GM19395 (cell line): ENCODE measurements at regions not wholly inside any gene's neighbourhood (a gene's known extent, or its start where the extent isn't known, plus 50 kb on each side); places are given as distances from the start of the nearest gene placed in this dataset.
"Not testable (repeated sequence)": the region's sequence is repeated elsewhere in the genome, so short reads cannot be mapped to it uniquely, and the experiment has no call there.

Experiments used
- ATAC-seq: cut with Tn5 transposase; IDR thresholded peaks from one replicate; pipeline ENCODE4 v1.9.1; 2021; ENCODE audit warnings: mild to moderate bottlenecking, moderate library complexity; ENCODE audit not compliant: unreplicated experiment

DNA sequence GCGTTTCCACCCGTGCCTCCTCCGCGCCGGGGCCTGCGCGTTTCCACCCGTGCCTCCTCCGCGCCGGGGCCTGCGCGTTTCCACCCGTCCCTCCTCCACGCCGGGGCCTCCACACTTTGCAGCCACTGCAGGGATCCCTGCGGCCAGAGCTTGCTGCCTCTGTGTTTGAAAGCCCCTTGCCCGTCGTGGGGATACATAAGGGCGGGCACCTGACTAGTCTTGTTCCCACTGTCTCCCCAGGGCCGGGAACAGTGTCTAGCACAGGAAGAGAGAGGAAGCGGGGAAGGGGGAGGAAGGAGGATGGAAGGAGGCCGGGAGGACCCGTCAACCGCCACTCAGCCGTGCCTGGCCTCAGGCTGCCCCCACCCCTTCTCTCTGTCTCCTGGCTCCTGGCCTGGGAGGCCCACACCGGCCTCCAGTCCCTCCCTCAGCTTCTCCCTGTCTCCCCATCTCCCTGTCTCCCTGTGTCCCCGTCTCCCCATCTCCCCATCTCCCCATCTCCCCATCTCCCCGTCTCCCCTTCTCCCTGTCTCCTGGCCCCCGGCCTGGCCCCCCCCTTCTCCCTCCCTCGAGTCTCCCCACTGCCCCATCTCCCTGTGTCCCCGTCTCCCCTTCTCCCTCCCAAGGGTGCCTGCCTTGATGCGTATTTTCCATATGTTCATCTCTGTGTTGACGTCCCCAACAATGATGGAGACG, 155.6 kb upstream of the ZNF469 start:
- ATAC-seq = not testable (repeated sequence)

DNA sequence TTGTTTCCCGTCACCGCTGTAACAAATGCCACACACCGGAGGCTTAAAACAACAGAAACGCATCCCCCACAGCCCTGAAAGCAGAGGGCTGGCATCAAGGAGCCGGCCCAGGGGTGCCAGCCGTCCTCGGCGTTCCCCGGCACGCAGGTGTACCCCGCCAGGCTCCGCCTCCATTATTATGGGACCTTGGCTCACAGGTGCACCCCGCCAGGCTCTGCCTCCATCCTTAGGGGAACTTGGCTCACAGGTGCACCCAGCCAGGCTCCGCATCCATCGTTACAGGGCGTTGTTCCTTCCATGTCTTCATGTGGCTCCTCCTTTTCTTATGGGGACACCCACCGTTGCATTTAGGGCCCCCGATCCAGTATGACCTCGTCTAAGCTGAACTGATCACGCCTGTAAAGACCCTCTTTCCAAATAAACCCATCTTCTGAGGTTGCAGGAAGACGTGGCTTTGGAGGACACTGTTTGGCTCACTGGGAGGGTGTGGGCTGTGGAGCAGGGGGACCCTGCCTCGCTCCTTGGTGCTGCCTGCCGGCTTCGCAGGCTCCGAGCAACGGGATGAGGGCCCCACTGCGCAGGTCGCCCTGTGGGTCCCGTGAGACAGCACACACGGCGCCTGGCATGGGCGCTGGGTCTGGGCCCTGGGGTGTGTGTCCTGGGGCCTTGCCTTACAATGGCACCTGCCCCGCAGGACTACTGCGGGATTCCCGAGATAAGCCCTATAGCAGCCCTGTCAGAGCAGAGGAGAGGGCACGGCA, 154.9 kb upstream of the ZNF469 start:
- ATAC-seq = not testable (repeated sequence)

DNA sequence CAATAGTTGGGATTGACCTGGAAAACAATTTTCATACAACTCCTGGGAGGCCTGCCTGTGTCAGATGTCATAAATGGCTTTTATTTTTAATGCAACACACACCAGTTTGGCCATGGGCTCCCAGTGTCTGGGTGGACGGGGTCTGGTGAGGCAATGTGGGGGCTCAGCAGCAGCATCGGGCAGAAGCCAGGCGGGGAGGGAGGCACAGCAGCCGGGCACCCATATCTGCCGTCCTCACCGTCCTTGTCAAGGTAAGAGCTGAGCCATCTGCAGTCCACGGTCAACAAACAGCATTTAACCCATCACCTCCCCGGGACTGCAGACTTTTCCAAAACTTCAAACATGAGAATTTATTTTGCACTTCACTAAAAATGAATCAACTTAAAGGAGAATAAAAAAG, 154.0 kb upstream of the ZNF469 start:
- not testable (repeated sequence) for ATAC-seq

DNA sequence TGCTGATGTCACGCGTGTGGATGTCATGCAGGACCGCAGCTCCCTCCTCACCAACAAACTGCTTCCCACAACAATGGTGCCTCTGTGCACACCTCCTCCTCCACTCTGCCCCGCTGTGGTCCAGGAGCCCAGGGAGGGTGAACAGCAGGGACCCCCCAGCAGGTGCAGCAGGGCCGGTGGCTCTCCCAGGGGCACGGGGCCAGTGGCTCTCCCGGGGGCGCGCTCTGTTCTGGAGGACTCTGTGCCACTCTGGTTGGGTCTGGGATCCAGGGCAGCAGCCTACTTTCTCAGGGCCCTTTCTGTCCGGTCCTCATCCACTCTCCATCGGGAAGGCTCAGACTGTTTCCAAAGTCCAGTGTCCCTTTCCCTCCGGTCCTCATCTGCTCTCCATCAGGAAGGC, 153.0 kb upstream of the ZNF469 start:
- not testable (repeated sequence) for ATAC-seq

DNA sequence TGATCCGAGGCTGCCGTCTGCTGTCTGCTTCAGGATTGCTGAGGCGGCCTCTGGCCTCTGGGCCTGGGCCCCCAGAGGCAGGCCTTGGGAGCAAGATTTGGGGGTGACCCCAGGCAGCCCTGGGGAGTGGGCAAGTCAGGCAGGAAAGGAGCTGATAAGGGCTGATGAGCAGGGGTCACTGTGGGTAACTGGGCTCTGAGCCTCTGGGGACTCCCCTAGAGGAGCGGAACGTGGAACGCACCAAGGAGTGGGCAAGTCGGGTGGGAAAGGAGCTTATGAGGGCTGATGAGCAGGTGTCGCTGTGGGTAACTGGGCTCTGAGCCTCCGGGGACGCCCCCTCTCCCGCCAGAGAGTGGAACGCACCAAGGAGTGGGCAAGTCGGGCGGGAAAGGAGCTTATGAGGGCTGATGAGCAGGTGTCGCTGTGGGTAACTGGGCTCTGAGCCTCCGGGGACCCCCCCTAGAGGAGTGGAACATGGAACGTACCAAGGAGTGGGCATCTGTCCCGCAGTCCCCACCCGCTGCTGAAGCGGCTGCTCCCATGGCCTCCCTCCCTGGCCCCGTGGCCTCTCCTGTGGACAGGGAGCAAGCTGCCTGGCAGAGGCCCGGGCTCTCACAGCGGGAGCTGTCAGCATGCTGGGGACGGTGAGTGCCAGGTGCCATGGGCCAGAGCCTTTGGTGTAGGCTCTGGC, 152.3 kb upstream of the ZNF469 start:
- ATAC-seq = not testable (repeated sequence)

DNA sequence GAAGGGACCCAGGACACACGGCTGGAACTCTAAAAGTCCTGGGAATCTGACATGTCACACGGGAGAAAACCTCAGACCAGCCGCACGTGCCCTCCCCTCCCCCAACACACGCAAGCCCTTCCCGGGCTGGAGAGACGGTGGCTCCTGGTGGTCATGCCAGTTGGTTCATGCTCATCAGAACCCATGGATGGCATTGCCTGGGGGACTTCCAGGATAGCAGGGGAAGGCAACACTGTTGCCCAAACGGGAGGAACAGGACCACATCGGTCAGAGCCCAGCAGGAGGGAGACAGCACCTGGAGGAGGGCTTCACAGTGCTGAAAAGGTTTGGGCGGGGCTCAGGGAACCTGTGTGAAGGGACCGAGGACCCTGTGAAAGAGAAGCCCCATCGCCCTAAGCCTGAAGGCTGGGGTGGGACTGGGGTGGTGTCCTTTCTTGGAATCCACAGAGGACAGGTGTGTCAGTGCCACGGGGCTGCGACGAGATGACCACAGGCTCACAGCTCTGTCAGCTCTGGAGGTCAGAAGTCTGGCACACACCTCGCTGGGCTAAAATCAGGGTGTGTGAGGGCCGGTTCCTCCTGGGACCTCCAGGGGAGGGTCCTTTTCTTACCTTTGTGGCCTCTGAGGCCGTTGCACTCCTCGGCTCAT, 151.7 kb upstream of the ZNF469 start:
- ATAC-seq = not testable (repeated sequence)

DNA sequence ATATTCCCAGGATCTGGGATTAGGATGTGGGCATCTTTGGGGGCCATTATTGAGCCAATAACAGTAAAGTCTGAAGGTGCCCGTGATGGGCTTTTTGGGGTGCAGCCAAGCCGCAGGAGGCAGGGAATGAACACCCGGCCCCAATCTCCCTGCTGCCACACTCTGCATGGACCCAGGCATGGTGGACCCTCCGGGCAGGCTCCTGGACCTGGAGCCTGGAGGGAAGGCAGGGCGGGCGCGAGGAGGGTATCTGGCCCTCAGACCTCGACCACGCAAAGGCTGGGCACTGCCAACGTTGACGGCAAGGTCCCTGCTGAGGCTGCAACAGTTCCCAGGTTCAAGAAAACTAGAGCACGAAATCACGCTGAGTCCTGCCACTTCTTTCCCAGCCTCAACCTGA, 150.9 kb upstream of the ZNF469 start:
- not testable (repeated sequence) for ATAC-seq

DNA sequence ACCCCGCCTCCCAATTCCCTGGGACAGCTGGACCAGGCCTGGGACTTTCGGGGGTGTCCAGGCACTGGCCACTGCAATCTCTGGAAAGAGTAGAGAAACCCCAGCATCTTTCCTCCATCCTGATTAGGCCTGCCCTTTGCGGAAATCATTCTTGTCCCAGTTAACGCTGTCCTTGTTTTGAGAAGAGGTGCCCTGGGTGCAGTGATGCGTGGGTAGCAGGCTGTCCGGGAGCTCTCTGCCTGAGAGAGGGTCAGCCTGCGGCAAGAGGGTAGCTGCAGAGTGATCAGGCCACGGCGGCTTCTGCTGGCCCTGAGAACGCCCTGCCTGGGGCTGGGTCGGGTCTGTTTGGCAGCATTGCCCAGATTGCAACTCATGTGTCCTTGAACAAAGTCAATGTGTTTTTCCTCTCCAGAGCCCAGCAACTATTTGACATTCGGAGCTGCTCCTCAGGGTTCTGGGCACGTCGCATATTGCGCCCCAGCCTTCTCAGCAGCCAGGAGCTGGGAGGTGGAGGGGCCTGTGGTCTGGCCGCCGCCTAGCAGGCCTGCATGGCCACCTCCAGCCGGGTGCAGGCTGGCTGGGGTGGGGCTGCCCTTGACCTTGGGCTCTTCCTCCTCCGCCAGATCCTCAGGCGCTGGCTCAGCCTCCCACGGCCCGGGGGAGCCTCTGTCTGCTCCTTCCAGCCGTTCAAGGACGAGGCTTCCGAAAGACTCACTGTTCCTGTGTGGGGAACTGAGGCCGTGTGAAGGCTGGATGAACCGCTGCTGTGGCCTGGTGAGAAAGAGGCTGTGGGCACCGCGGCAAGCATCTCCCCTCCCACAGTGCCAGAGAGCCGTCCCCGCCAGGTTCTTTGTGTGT, 150.1 kb upstream of the ZNF469 start:
- not testable (repeated sequence) for ATAC-seq

DNA sequence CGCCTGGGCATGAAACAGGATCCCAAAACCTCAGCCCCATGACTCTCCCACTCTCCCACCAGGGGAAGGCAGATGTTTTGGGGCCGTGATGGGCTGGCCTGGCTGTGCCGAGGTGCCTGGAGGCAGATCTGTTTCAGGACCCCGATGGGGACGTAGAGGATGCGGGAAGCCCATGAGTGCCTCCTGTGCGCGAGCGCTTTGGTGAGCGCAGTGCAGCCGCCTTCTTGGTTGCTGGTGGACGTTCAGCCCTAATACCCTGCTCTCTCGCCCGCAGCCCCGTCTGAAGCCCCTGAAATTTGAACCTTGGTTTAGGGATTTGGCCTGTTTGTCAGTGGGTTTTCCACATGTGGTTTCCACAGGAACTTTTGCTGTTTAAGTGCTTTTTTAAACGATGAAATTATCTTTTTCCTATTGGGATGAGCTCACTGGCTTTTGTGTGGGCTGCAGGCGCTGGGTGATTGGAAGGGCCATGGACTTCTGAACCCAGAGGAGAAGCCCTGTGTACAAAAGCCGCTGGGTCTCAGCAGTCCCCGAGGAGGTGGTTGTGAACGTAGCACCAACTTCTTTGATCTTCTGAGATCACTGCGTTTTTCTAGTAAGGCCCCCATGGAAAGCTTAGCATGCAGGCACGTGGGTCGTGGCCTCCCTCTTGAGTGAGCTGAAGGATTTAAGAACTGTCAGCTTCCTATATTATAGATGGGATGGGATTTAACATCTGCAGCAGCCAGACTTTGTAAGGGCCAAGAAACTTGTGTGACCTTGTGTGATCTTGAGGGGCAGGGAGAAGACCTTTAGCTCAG, 148.9 kb upstream of the ZNF469 start:
- ATAC-seq = not testable (repeated sequence)

DNA sequence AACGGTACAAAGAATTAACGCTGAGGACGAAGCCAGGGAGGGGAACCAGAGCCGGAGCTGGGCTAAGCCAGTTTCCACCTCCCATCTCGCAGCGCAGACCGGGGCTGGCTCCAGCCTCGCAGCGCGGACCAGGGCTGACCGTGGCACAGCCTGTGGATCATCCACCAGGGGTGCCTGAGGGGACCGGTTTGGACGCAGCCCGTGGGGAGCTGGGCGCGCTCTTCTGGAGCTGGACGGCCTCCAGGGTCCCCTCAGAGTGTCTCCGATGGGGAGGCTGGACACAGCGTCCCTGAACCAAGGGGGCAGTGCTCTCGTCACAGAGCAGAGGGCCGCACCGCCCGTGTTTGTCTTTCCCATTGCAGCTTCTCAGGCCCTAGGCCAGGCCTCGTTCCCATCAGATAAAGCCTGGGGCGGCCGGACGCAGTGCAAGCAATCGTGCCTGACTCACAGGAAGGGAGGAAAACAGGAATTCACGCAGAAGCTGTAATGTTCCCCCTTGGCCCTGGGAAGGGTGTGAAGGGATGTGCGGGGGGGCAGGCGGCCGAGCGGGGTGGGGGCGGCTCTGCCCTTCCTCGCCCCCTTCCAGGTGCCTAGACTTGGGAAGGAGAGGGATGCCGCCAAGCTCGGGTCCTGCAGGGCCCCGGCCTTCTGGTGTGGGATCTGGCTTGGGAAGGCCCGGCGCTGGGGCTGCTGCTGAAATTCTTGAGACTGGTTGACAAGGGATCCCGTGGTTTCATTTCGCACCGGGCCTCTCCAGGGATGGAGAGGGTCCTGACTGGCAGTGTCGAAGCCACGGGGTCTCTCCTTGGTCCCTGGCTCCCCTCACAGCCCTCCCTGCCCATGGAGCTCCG, 148.1 kb upstream of the ZNF469 start:
- not testable (repeated sequence) for ATAC-seq

DNA sequence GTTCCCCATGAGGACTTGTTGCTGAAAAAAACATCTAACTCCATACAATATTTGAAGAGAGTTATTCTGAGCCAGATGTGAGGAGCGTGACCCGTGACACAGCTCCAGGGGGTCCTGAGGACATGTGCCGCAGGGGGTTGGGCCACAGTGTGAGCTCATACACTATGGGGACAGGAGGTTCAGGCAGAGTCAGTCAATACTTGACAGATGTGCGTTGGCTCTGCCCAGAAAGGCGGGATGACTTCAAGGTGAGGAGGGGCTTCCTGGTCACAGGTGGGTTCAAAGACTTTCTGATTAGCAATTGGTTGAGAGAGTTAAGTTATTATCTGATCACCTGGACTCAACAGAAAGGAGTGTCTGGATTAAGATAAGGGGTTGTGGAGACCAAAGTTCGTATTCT, 147.1 kb upstream of the ZNF469 start:
- ATAC-seq = not testable (repeated sequence)

DNA sequence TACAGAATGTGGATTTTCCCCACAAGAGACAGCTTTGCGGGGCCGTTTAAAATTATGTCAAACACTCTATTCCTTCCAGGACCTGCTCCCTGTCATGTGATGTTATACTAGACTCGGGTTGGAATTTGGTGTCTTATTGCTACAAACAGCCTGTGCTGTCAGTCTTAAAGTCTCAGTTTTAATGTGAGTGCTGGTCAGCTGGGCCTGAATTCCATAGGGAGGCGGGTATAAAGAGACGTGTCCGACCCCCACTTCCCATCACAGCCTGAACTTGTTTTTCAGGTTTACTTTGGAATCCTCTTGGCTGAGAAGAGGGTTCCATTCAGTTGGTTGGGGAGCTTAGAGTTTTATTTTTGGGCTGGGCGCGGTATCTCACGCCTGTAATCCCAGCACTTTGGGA, 146.5 kb upstream of the ZNF469 start:
- ATAC-seq = not testable (repeated sequence)

DNA sequence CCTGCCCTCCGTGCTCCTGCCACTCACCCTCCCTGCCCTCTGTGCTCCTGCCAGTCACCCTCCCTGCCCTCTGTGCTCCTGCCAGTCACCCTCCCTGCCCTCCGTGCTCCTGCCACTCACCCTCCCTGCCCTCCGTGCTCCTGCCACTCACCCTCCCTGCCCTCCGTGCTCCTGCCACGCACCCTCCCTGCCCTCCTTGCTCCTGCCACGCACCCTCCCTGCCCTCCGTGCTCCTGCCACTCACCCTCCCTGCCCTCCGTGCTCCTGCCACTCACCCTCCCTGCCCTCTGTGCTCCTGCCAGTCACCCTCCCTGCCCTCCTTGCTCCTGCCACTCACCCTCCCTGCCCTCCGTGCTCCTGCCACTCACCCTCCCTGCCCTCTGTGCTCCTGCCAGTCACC, 145.4 kb upstream of the ZNF469 start:
- not testable (repeated sequence) for ATAC-seq

DNA sequence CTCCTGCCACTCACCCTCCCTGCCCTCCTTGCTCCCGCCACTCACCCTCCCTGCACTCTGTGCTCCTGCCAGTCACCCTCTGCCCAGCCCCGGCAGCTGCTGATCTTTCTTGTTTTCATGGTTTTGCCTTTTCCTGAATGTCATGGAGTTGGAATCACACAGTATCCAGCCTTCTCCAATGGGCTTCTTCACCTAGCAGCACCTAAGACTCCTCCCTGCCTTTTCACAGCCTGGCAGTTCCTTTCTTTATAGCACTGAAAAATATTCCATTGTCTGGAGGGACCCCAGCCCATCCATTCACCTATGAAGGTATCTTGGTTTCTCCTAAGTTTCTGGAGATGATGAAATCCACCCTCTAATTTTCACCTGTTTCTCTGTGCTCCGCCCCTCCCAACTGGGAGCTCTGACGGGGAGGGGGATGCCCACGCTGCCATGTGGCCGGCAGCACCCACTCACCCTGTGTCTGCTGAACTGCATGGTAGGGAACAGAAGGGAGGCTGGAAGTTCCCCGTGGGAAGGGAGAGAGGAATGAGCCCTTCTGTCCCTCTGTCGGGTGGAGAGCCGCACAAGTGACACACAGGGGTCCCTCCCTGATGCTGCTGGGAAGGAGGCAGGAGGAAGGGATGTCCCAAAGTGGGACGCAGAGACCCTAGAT, 144.9 kb upstream of the ZNF469 start:
- not testable (repeated sequence) for ATAC-seq

DNA sequence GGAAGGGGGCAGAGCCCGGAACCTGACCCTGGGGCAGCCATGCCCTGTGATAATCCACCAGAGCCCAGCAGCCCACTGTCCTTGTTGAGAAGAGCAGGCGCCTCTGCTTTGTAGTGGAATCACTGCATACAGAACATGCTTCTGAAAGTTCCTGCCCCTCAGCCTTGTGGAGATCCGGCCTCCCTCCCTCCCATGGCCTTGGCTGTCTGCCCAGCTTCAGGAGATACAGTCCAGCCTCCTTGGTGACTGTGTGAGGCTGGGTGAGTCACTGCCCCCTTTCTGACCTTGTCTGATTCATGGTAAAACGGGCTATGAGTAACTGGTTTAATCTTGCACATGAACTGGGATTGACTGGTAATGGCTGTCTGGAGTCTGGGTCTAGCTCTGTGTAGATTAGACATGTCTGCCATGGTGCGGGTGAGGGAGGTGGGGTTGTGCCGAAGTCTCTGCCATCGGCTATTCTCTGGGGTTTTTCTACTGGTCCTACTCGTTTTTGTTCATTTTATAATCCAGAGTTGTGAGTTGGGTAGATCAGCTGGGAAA, 144.0 kb upstream of the ZNF469 start:
- ATAC-seq = not testable (repeated sequence)

DNA sequence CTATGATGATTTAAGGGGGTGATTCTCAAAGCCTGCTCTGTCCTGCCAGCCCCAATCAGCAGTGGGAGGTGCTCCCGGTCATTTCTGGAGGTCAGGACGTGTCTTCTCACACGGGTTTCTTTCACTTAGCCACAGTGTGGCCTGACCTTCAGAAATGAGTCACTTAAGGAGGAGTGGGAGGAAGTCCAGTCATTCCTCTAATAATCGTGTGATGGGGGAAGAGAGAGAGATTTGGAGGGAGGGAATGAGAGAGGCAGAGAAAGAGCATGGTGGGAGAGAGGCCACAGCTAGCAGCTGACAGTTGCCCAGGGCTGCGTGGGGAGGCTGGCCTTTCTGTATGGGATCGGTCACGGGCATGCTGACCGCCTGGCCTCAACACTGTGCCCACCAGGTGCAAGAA, 142.6 kb upstream of the ZNF469 start:
- not testable (repeated sequence) for ATAC-seq

DNA sequence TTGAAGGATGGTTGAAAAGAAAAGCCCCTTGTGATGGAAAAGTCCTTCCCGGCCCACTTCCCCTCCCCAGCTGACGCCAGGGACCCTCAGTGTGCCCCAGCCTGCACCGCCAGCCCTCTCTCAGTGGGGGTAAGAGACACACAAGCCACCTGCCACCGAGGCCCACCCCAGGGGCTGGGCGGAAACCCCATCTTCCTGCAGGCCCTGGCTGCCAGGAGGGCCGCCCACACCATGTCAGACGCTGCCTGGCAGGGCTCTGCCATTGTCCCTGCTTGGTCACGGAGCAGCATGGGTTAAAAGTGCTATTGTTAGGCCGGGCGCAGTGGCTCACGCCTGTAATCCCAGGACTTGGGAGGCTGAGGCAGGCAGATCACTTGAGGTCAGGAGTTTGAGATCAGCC, 142.0 kb upstream of the ZNF469 start:
- ATAC-seq = not testable (repeated sequence)
